Fibroblast of villous mesenchyme (primary cell): ENCODE measurements at regions not wholly inside any gene's neighbourhood (a gene's known extent, or its start where the extent isn't known, plus 50 kb on each side); places are given as distances from the start of the nearest gene placed in this dataset.

Experiments used
- DNase-seq: peaks from one replicate; pipeline ENCODE4 v3.0.0-alpha.2; 2010; ENCODE audit warnings: low read depth
- H3K4me3 ChIP-seq: 2 replicates; pipeline ENCODE4 v1.5.1; 2011; ENCODE audit warnings: low read depth, mild to moderate bottlenecking, low read length
- CTCF ChIP-seq: IDR thresholded peaks from 2 replicates; pipeline ENCODE4 v1.5.1; 2012; ENCODE audit warnings: low read depth, mild to moderate bottlenecking, low read length; ENCODE audit not compliant: insufficient read depth

- no peak for TF ChIP-seq CTCF
- H3K4me3 ChIP-seq, result peak overlapping the region; percentile 32
- DNase-seq, result peak; percentile 90
Measured at GRCh38 chr10:33612551-33612950, 278.1 kb upstream of the NRP1 start.

- TF ChIP-seq CTCF, result no peak
- DNase-seq, result no peak
- H3K4me3 ChIP-seq, result peak overlapping the region; percentile 32
Measured at GRCh38 chr10:33612116-33612515, 277.6 kb upstream of the NRP1 start.

GRCh38 chr10:33611423-33611822 lies 277.0 kb upstream of the NRP1 start:
- no peak overlapping the region for H3K4me3 ChIP-seq
- no peak for DNase-seq
- TF ChIP-seq CTCF, result no peak

DNA sequence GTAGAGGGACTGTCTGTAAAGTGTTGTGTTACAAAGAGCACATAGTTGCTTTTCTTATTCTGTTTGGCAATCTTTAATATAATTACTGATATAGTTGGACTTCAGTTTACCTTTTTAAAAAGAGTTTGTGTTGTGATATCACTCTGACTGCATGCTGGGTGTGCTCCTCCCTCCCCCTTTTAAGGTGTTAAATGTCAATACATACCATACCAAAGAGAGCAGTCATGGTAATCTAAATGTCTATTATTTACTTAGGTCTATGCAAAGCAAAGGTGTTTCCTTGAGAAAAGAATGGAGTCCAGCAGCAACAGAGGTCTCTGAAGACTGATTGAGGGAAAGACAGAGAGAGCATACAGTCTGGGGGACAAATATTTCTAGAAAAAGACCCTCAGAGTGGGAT lies 275.1 kb upstream of the NRP1 start:
- no peak overlapping the region for H3K4me3 ChIP-seq
- TF ChIP-seq CTCF, result no peak
- no peak for DNase-seq

- no peak for DNase-seq
- no peak overlapping the region for H3K4me3 ChIP-seq
- TF ChIP-seq CTCF, result no peak
Measured at GRCh38 chr10:33602278-33602677, 267.8 kb upstream of the NRP1 start.

GRCh38 chr10:33600381-33600780 lies 265.9 kb upstream of the NRP1 start:
- no peak overlapping the region for H3K4me3 ChIP-seq
- no peak for TF ChIP-seq CTCF
- DNase-seq, result peak; percentile 22

DNA sequence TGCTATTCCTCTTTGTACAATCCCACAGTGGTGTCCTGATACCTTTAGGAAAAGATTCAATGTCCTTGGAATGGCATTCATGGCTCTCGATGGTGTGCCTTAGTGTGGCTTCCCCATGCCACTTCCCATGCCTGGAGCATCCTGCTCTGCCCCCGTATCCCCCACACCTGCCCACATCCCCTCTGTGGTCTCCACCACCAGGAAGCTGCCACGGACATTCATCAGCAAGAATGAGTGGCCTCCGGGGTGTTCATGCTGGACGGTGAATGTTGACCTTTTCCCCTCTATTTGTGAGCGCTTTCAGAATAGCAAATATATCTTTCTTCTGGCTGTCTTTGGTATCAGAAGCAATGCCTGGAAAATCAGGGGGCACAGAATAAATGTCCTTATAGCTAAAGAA lies 262.0 kb upstream of the NRP1 start:
- H3K4me3 ChIP-seq, result no peak overlapping the region
- TF ChIP-seq CTCF, result no peak
- DNase-seq, result no peak
